A172 (cell line): ENCODE measurements at regions not wholly inside any gene's neighbourhood (a gene's known extent, or its start where the extent isn't known, plus 50 kb on each side); places are given as distances from the start of the nearest gene placed in this dataset.
"Not testable (repeated sequence)": the region's sequence is repeated elsewhere in the genome, so short reads cannot be mapped to it uniquely, and the experiment has no call there.

Source experiments
- DNase-seq: peaks from one replicate; pipeline ENCODE4 v3.0.0-alpha.2; 2015; ENCODE audit warnings: low spot score

DNA sequence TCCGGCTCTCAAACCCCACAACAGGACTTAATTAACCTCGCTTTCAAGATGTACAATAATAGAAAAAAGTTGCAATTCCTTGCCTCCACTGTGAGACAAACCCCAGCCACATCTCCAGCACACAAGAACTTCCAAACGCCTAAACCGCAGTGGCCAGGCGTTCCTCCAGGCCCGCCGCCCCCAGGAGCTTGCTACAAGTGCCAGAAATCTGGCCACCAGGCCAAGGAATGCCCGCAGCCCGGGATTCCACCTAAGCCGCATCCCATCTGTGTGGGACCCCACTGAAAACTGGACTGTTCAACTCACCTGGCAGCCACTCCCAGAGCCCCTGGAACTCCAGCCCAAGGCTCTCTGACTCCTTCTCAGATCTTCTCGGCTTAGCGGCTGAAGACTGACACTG lies 262.5 kb downstream of the SMARCA2 start:
- not testable (repeated sequence) for DNase-seq

DNA sequence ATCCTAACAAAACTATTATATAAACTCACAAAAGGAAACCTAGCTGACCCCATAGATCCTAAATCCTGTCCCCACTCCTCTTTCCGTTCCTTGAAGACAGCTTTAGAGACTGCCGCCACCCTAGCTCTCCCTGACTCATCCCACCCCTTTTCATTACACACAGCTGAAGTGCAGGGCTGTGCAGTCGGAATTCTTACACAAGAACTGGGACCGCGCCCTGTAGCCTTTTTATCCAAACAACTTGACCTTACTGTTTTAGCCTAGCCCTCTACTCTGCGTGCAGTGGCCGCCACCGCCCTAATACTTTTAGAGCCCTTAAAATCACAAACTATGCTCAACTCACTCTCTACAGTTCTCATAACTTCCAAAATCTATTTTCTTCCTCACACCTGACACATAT lies 264.0 kb downstream of the SMARCA2 start:
- DNase-seq = not testable (repeated sequence)

- peak; percentile 62 for DNase-seq
Measured at GRCh38 chr9:2281031-2281802, 266.1 kb downstream of the SMARCA2 start.

DNA sequence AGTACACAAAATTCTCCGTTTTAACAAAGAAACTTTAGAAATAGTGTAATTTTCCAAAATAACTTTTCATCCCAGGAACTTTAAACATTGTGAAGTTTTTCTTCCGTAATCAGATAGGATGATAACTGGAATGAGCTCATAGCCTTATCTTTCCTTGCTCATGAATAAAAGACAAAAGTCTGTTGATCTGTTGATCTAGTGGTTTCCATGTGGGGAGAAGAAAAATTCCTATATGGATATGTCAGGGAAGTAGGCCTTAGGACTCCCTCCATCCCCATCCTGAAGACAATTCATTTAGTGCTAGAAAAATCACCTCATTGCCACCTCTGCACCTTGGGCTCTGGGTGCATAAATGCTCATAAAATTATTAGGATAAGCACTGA lies 266.6 kb downstream of the SMARCA2 start:
- DNase-seq = peak; percentile 60

DNA sequence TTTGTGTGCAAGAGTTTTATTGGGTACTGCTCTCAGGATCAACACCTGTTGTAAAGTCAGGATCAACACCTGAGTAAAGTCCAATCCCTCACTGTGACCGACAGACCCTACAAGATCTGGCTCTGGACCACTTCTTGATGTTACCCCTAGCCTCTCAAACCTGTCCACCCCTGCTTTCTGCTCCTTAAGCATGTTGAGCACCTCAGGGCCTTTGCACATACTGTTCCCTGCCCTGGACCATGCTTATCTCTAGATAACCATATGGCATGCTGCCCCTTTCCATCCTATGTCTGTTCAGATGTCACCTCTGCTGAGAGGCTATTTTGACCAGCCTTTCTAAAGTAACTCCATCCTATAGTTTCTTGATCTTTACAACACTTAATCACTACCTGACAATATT lies 269.6 kb downstream of the SMARCA2 start:
- DNase-seq = no peak

DNA sequence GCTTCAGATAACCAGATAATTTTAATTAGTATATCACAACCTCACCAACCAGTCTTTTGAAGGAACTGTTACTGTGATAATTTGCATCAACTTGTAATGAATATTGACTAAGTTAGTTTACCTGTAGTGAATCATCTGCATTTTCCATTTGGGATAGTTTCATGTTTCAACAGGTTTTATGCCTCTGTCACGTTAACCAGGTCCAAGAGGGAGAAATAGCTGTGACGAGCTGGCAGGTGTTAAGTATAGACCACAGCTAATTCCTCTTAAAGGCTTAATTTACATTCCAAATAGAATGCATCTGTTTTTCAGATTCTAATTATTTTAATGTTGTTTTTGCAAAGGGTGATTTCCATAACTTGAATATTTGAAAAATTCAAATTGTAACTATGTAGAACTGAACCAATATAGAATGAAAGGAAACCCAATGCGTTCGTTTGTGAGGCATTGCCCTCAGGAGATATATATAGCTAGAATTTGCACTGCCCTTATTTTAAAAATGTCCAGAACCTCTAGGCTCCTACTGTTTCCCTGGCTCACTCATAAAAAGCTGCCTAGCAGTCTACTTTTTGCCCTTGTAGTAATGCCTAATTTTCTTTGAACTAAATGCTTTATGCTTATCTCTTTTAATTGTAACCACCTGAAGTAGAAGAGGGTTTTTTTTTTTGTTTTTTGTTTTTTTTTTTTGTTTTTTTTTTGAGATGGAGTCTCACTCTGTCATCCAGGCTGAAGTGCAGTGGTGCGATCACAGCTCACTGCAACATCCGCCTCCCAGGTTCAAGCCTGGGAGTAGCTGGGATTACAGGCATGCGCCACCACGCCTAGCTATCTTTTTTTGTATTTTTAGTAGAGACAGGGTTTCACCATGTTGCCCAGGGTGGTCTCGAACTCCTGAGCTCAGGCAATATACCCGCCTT lies 270.5 kb downstream of the SMARCA2 start:
- DNase-seq = no peak

DNA sequence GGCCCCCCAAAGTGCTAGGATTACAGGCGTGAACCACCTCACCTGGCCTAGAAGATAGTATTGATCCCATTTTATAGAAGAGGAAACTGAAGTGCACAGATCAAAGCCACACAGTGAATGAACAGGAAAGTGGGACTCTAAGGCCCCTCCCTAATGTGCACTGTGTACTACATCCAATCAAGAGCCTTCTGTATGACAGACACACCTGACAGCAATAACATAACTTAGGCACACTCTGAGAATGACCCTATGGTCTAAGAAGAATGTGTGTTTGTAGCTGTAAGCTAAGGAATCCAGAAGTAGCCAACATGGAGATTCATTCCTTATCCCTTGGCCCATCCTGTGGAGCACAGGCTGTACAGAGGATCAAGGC lies 271.2 kb downstream of the SMARCA2 start:
- DNase-seq = no peak

DNA sequence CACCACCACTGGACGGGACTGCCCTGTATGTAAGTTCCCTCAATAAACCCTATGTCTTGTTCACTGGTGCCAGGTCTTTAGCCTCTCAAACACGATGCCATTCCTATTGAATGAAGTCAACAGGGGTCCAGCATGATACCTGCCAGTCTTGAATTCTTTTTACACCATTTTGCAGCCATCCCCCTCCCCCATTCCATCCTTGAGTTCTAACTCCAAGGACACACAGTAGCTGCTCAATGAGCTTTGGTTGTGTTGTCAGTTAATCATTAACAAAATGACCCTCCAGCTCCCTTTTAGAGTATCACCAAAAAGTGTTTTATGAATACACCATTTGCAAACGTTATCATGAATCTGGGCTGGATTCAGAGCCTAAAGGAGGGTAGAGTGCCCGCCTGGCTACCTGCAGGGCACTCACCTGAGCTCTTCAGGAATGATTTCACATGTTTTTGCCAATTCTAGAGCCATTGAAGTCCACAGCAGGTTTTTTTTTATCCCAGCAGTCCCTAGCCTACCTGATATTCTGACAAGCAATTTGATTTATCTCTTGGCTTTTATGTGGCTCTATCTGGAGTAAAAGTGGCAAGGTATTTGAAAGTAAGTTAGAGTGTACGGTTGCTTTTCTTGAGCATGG lies 271.8 kb downstream of the SMARCA2 start:
- DNase-seq = no peak

- DNase-seq = no peak
Measured at GRCh38 chr9:2288309-2288708, 273.2 kb downstream of the SMARCA2 start.

- no peak for DNase-seq
Measured at GRCh38 chr9:2289263-2289662, 274.1 kb downstream of the SMARCA2 start.

DNA sequence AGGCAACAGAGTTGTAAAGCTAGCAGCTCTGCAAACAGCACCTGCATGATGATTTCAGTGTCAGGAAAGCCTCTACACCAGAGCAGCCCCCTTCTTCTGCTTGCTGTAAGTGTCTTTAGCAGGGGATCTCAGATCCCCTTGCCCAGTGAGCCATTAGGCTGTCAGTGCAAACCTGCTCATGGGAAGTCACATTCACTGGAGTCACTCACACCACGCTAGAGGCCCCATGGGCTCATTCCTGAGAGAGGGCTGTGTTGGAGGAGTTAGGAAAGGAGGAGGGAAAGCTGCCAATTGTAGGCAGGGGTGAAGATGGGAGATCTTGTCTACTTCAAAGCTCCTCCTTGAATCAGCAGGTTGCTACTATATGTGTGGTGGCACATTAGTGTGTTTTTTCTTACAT lies 275.2 kb downstream of the SMARCA2 start:
- DNase-seq = no peak

- no peak for DNase-seq
Measured at GRCh38 chr9:2291980-2292704, 277.0 kb downstream of the SMARCA2 start.

DNA sequence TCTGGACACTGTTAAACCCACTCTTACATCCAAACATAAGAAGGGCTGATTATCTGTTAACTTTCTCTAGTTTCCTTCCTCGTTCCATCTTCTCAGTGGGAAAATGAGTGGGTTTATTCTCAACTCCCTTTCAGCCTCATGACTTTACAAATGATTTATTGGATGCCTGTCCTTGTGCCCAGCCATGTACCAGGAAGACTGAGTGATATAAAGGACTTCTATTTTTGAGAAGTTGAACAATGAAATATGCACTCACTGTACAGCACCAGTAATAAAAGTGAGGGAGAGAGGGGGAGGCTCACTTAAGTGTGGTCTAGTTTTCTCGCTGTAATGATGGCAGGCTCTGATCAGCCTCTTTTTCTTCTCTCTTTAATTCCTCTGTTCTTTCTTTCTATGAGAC lies 277.6 kb downstream of the SMARCA2 start:
- DNase-seq = no peak

DNA sequence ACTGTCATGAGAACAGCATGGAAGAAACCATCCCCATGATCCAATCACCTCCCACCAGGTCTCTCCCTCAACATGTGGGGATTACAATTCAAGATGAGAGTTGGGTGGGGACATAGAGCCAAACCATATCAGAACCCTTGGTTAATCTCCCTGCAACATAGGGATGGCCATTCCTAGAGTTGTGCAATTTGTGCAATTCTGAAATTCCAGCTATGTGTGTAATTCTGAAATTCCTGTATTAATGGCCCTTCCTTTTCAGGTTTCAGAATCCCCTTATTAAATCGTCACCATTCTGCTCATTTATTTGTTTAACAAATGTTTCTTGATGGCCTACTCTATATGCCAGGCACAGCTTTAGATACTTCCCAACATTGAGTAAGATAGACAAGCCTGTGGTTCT lies 282.6 kb downstream of the SMARCA2 start:
- no peak for DNase-seq

GRCh38 chr9:2298217-2298616 lies 283.1 kb downstream of the SMARCA2 start:
- DNase-seq = no peak

DNA sequence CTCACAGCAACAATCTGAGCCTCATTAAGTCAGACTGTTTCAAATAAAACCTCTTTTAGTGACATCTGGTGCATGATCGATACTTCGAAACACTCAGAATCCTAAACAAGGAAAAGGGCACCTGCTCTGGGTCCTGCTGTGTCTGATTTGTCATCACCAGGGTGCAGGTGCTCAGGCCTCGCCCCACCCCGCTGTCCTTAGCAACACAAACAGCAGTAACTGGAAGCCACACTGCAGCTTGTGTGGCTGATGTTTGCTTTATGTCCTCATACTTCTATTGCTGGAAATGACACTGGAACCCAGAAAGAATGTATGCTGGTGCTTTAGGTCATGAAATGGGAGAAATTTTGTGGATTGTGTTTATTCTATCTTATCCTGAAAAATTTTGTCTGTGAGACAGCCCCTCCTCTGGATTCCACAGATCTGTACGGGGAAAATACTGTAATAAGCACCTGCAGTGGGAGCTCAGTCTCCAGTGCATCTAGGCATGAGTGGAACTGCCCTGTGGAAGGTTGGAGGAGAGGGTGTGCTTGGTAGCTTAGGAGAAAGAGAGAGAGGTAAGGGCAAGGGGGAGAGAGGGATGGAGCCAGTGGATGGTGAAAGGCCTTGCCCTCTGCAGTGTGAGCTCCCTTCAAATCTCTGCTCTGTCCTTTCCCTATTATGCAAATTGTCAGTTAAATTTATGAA lies 284.2 kb downstream of the SMARCA2 start:
- no peak for DNase-seq

- no peak for DNase-seq
Measured at GRCh38 chr9:2299843-2300205, 284.7 kb downstream of the SMARCA2 start.

DNA sequence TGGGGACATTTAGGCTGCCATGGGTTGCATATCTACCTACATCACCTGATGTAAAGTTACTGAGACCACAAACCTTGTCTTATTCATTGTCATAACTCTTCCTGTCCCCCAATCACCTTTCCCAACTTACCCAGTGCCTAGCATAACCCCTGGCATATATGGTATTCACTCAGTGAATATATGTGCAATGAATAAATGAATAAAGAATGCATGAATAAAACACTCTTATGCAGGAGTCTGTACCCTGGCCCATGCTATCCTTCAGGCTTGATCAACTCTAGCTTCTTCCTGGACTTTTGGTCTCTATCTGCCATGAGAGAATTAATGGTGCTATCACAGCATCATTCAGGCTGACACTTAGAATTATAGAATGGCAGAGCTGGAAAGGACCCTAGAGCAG lies 285.2 kb downstream of the SMARCA2 start:
- no peak for DNase-seq

GRCh38 chr9:2302606-2303005 lies 287.5 kb downstream of the SMARCA2 start:
- no peak for DNase-seq

GRCh38 chr9:2303056-2303455 lies 287.9 kb downstream of the SMARCA2 start:
- DNase-seq = no peak

- DNase-seq = peak; percentile 36
Measured at GRCh38 chr9:2307480-2307879, 292.3 kb downstream of the SMARCA2 start.
